Neural progenitor cell (in vitro differentiated cells): ENCODE measurements at regions not wholly inside any gene's neighbourhood (a gene's known extent, or its start where the extent isn't known, plus 50 kb on each side); places are given as distances from the start of the nearest gene placed in this dataset.

ENCODE experiments used
- DNase-seq: peaks from one replicate; pipeline ENCODE4 v3.0.0-alpha.2; 2016; ENCODE audit warnings: low spot score
- H2AFZ ChIP-seq: fragments of 200-600 bp; sonication (generic); replicated peaks from 2 replicates; pipeline ENCODE4 v1.6.1; 2016; ENCODE audit warnings: antibody characterized with exemption
- H3F3A ChIP-seq: fragments of 200-600 bp; sonication (generic); 2 replicates; pipeline ENCODE4 v1.6.1; 2016; ENCODE audit warnings: antibody characterized with exemption, low read depth
- H3K27ac ChIP-seq: fragments of 200-600 bp; sonication (generic); 2 replicates; pipeline ENCODE4 v1.5.1; 2016; ENCODE audit warnings: mild to moderate bottlenecking
- H3K27me3 ChIP-seq: fragments of 200-600 bp; sonication (generic); 2 replicates; pipeline ENCODE4 v1.6.1; 2016; ENCODE audit warnings: mild to moderate bottlenecking, moderate library complexity
- H3K36me3 ChIP-seq: fragments of 200-600 bp; sonication (generic); 2 replicates; pipeline ENCODE4 v1.5.1; 2016
- H3K4me1 ChIP-seq: fragments of 200-600 bp; sonication (generic); 2 replicates; pipeline ENCODE4 v1.6.1; 2016; ENCODE audit warnings: mixed run types
- H3K4me2 ChIP-seq: fragments of 200-600 bp; sonication (generic); 2 replicates; pipeline ENCODE4 v1.6.1; 2016
- H3K4me3 ChIP-seq: fragments of 200-600 bp; sonication (generic); 2 replicates; pipeline ENCODE4 v1.5.1; 2016
- H3K79me2 ChIP-seq: fragments of 200-600 bp; sonication (generic); 2 replicates; pipeline ENCODE4 v1.6.1; 2016; ENCODE audit warnings: low read depth
- H3K9ac ChIP-seq: fragments of 200-600 bp; sonication (generic); 2 replicates; pipeline ENCODE4 v1.6.1; 2016
- H3K9me3 ChIP-seq: fragments of 200-600 bp; sonication (generic); 2 replicates; pipeline ENCODE4 v1.5.1; 2016; ENCODE audit warnings: low read depth
- H4K20me1 ChIP-seq: fragments of 200-600 bp; sonication (generic); 2 replicates; pipeline ENCODE4 v1.6.1; 2016; ENCODE audit warnings: low read depth
- H3K27ac Mint-ChIP-seq: 3 replicates; pipeline ENCODE4 v1.8.0; 2021; ENCODE audit warnings: mixed read lengths
- H3K27me3 Mint-ChIP-seq: 2 replicates; pipeline ENCODE4 v1.8.0; 2022; ENCODE audit warnings: low read depth, mild to moderate bottlenecking, inconsistent platforms, moderate library complexity, mixed read lengths; ENCODE audit not compliant: insufficient read depth
- H3K36me3 Mint-ChIP-seq: 3 replicates; pipeline ENCODE4 v1.8.0; 2021; ENCODE audit warnings: mixed read lengths
- H3K4me1 Mint-ChIP-seq: 3 replicates; pipeline ENCODE4 v1.8.0; 2021; ENCODE audit warnings: mixed read lengths
- H3K4me3 Mint-ChIP-seq: 3 replicates; pipeline ENCODE4 v1.8.0; 2021; ENCODE audit warnings: mild to moderate bottlenecking, moderate library complexity, mixed read lengths
- H3K9me3 Mint-ChIP-seq: 3 replicates; pipeline ENCODE4 v1.8.0; 2020; ENCODE audit warnings: mixed read lengths
- CTCF ChIP-seq: fragments of 200-600 bp; sonication (generic); IDR thresholded peaks from 2 replicates; pipeline ENCODE4 v1.5.1; 2017; ENCODE audit warnings: antibody characterized with exemption, mild to moderate bottlenecking
- EZH2 ChIP-seq: fragments of 200-600 bp; sonication (generic); IDR thresholded peaks from 2 replicates; pipeline ENCODE4 v1.6.1; 2017; ENCODE audit warnings: antibody characterized with exemption, mild to moderate bottlenecking, moderate library complexity
- EZH2phosphoT487 ChIP-seq: fragments of 200-600 bp; sonication (generic); IDR thresholded peaks from 2 replicates; pipeline ENCODE4 v1.6.1; 2017; ENCODE audit warnings: antibody characterized with exemption

- Histone ChIP-seq H3K4me1 (no peaks in the 10 kb centered on the region), H3F3A (no peaks in the 10 kb centered on the region), H3K36me3 (no peaks in the 10 kb centered on the region), H3K4me2 (no peak overlapping the region), H3K27ac (no peak overlapping the region), H4K20me1 (no peaks in the 10 kb centered on the region), H2AFZ (no peak overlapping the region), H3K79me2 (no peaks in the 10 kb centered on the region), H3K9ac (no peak overlapping the region), H3K4me3 (no peak overlapping the region), H3K27me3 (no peaks in the 10 kb centered on the region), H3K9me3 (no peaks in the 10 kb centered on the region)
- Mint-ChIP-seq H3K4me3 (no peak overlapping the region), H3K4me1 (no peaks in the 10 kb centered on the region), H3K9me3 (no peaks in the 10 kb centered on the region), H3K36me3 (no peaks in the 10 kb centered on the region), H3K27ac (no peak overlapping the region), H3K27me3 (no peaks in the 10 kb centered on the region)
- DNase-seq: no peak
- TF ChIP-seq EZH2 (no peak), CTCF (no peak), EZH2phosphoT487 (no peak)
Observed at GRCh38 chr4:59063015-59063720, 1953.0 kb upstream of the IGFBP7 start.

- H3K9me3 ChIP-seq: no peaks in the 10 kb centered on the region
- no peaks in the 10 kb centered on the region for H3K79me2 ChIP-seq
- H3K36me3 ChIP-seq: no peaks in the 10 kb centered on the region
- H3K9me3 Mint-ChIP-seq: no peaks in the 10 kb centered on the region
- H3K9ac ChIP-seq: no peak overlapping the region
- TF ChIP-seq EZH2phosphoT487: no peak
- no peak for TF ChIP-seq EZH2
- TF ChIP-seq CTCF: no peak
- H3K27ac ChIP-seq: no peak overlapping the region
- H3K36me3 Mint-ChIP-seq: no peaks in the 10 kb centered on the region
- peaks cover 3% of the 10 kb centered on the region for H3K4me1 Mint-ChIP-seq
- H4K20me1 ChIP-seq: no peaks in the 10 kb centered on the region
- H3F3A ChIP-seq: no peaks in the 10 kb centered on the region
- H3K27me3 Mint-ChIP-seq: no peaks in the 10 kb centered on the region
- no peak overlapping the region for H3K4me2 ChIP-seq
- no peaks in the 10 kb centered on the region for H3K27me3 ChIP-seq
- no peak overlapping the region for H2AFZ ChIP-seq
- H3K27ac Mint-ChIP-seq: no peak overlapping the region
- no peak overlapping the region for H3K4me3 Mint-ChIP-seq
- H3K4me1 ChIP-seq: no peaks in the 10 kb centered on the region
- no peak for DNase-seq
- H3K4me3 ChIP-seq: no peak overlapping the region
Observed at GRCh38 chr4:59068722-59069418, 1958.7 kb upstream of the IGFBP7 start.

- H3K9ac ChIP-seq: no peak overlapping the region
- Mint-ChIP-seq H3K36me3 (no peaks in the 10 kb centered on the region), H3K9me3 (no peaks in the 10 kb centered on the region), H3K4me1 (no peaks in the 10 kb centered on the region), H3K27me3 (no peaks in the 10 kb centered on the region), H3K27ac (no peak overlapping the region), H3K4me3 (no peak overlapping the region)
- no peak overlapping the region for H3K27ac ChIP-seq
- no peaks in the 10 kb centered on the region for H3K36me3 ChIP-seq
- no peak overlapping the region for H3K4me2 ChIP-seq
- no peaks in the 10 kb centered on the region for H3K79me2 ChIP-seq
- no peaks in the 10 kb centered on the region for H3K27me3 ChIP-seq
- no peaks in the 10 kb centered on the region for H4K20me1 ChIP-seq
- H3K9me3 ChIP-seq: no peaks in the 10 kb centered on the region
- H2AFZ ChIP-seq: no peak overlapping the region
- no peak for DNase-seq
- H3K4me3 ChIP-seq: no peak overlapping the region
- no peaks in the 10 kb centered on the region for H3K4me1 ChIP-seq
- no peaks in the 10 kb centered on the region for H3F3A ChIP-seq
- TF ChIP-seq EZH2phosphoT487 (no peak), EZH2 (no peak), CTCF (no peak)
Observed at GRCh38 chr4:59086410-59086809, 1976.2 kb upstream of the IGFBP7 start.
